HEK293 (cell line): ENCODE measurements at regions not wholly inside any gene's neighbourhood (a gene's known extent, or its start where the extent isn't known, plus 50 kb on each side); places are given as distances from the start of the nearest gene placed in this dataset.

ENCODE experiments used
- AEBP2 ChIP-seq: fragments of 450-650 bp; formaldehyde crosslinking; IDR thresholded peaks from 2 replicates; pipeline ENCODE4 v1.5.1; 2016; ENCODE audit warnings: missing biosample characterization, missing genetic modification characterization, borderline replicate concordance
- CTCF ChIP-seq: fragments of 450-650 bp; formaldehyde crosslinking; IDR thresholded peaks from 2 replicates; pipeline ENCODE4 v1.5.1; 2016; ENCODE audit warnings: missing biosample characterization, missing genetic modification characterization
- REST ChIP-seq: fragments of 450-650 bp; formaldehyde crosslinking; IDR thresholded peaks from 2 replicates; pipeline ENCODE4 v1.5.1; 2016; ENCODE audit warnings: missing biosample characterization, missing genetic modification characterization
- ZNF19 ChIP-seq: fragments of 450-650 bp; formaldehyde crosslinking; IDR thresholded peaks from 2 replicates; pipeline ENCODE4; 2016; ENCODE audit warnings: missing biosample characterization, missing genetic modification characterization, low read depth
- ZNF274 ChIP-seq, 2 experiments: fragments of 200-500 bp in 1 of 2; fragments of 450-650 bp in 1 of 2; sonication (Bioruptor generic) in 1 of 2; formaldehyde crosslinking in 1 of 2; IDR thresholded peaks; 2 replicates each; pipeline versions ENCODE4 v1.5.1 to v1.6.1; 2014 to 2016; ENCODE audit warnings: borderline replicate concordance in 1 of 2, inconsistent platforms in 1 of 2, low read length in 1 of 2, missing biosample characterization in 1 of 2, missing genetic modification characterization in 1 of 2
- ZNF558 ChIP-seq: fragments of 450-650 bp; formaldehyde crosslinking; IDR thresholded peaks from 2 replicates; pipeline ENCODE4 v1.5.1; 2016; ENCODE audit warnings: missing biosample characterization, missing genetic modification characterization
- ZNF629 ChIP-seq: fragments of 450-650 bp; formaldehyde crosslinking; IDR thresholded peaks from 2 replicates; pipeline ENCODE4 v1.5.1; 2017; ENCODE audit warnings: missing biosample characterization, missing genetic modification characterization

- TF ChIP-seq REST (tag by site-specific recombination), result no peak
- no peak for TF ChIP-seq CTCF (tag by site-specific recombination)
- no peak for TF ChIP-seq ZNF19 (tag by site-specific recombination)
- TF ChIP-seq ZNF558 (tag by site-specific recombination), result no peak
- no peak for TF ChIP-seq AEBP2
- no peak for TF ChIP-seq ZNF629 (tag by site-specific recombination)
- no peak for TF ChIP-seq ZNF274 (IDR thresholded peaks at IDR 0.05; ENCODE audit: low read length)
- TF ChIP-seq ZNF274 (tag by site-specific recombination; IDR thresholded peaks at IDR 0.05; ENCODE audit: borderline replicate concordance), result no peak
Measured at GRCh38 chr7:27300421-27300820, 57.8 kb downstream of the EVX1 start.
